ENCODE measurements at regions not wholly inside any gene's neighbourhood (a gene's known extent, or its start where the extent isn't known, plus 50 kb on each side); places are given as distances from the start of the nearest gene placed in this dataset.

GRCh38 chr4:111699165-111699564, 446.1 kb upstream of the FAM241A start:
- no peak for TF ChIP-seq EZH2phosphoT487 (IDR thresholded peaks at IDR 0.05; ENCODE audit: borderline replicate concordance, low read depth, low read length)
- TF ChIP-seq, protein P1, sequence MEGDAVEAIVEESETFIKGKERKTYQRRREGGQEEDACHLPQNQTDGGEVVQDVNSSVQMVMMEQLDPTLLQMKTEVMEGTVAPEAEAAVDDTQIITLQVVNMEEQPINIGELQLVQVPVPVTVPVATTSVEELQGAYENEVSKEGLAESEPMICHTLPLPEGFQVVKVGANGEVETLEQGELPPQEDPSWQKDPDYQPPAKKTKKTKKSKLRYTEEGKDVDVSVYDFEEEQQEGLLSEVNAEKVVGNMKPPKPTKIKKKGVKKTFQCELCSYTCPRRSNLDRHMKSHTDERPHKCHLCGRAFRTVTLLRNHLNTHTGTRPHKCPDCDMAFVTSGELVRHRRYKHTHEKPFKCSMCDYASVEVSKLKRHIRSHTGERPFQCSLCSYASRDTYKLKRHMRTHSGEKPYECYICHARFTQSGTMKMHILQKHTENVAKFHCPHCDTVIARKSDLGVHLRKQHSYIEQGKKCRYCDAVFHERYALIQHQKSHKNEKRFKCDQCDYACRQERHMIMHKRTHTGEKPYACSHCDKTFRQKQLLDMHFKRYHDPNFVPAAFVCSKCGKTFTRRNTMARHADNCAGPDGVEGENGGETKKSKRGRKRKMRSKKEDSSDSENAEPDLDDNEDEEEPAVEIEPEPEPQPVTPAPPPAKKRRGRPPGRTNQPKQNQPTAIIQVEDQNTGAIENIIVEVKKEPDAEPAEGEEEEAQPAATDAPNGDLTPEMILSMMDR (conservative IDR thresholded peaks at IDR 0.05; ENCODE audit: low read length): no peak

Measured in OCI-LY7 (cell line).